ENCODE measurements at regions not wholly inside any gene's neighbourhood (a gene's known extent, or its start where the extent isn't known, plus 50 kb on each side); places are given as distances from the start of the nearest gene placed in this dataset.

DNA sequence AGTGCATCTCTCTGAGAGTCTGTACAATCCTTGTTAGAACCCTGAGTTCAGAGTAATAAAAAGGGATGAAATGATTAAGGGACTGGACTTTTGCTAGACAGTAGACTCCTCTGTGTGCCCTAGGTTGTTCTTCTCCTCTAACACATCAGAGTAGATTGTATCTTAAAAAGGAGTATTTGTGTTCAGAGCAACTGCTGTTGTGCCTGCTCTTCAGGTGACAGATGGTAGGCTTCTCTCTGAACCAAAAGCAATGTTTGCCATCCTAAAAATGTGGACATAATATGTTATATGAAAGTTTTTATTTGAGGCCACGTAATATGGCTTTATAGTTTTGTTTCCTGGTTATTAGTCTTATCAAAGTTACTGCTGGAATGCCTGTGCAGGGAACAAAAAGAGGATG lies 588.6 kb upstream of the FAT1 start:
- no peak overlapping the region for H3K4me3 ChIP-seq
- WGBS, 2 donors (ENCODE audit: low coverage in 1 of 2): 50 to 80% methylated on average over 1 of the region's 1 CpG
- no peaks in the 10 kb centered on the region for H3K4me1 ChIP-seq
- H3K27me3 ChIP-seq: no peaks in the 10 kb centered on the region
- no peaks in the 10 kb centered on the region for H3K36me3 ChIP-seq
- peaks cover 0 to 8% (median 0%) of the 10 kb centered on the region in 3 donors for H3K9me3 ChIP-seq
- TF ChIP-seq POLR2AphosphoS5 (IDR thresholded peaks at IDR 0.05): no peak
- ATAC-seq: no peak
- H3K27ac ChIP-seq: no peak overlapping the region

DNA sequence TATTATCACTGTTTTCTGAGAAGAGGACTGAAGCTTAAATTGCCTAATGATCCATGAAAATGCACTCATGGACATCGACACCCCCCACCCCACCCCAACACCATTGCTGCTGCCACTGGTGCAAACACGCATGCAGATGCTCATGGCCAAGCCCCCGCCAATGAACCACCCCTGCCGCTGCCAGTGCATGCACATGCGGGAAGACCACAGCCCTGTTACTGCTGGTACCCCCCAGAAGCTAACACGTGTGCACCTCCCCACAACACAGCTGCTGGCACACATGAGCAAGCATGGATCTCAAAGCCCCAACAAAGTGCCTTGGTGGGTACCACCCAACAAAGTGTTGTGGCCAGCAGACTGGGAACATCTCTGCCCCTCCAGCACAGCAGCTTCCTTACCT lies 594.1 kb upstream of the FAT1 start:
- WGBS, 2 donors (ENCODE audit: low coverage in 1 of 2): 80 to 100% methylated on average over 2 to 3 of the region's 6 CpGs
- TF ChIP-seq POLR2AphosphoS5 (IDR thresholded peaks at IDR 0.05) (no peak), POLR2A (IDR thresholded peaks at IDR 0.05) (no peak), EP300 (IDR thresholded peaks at IDR 0.05) (no peak)
- TF ChIP-seq, protein P1, sequence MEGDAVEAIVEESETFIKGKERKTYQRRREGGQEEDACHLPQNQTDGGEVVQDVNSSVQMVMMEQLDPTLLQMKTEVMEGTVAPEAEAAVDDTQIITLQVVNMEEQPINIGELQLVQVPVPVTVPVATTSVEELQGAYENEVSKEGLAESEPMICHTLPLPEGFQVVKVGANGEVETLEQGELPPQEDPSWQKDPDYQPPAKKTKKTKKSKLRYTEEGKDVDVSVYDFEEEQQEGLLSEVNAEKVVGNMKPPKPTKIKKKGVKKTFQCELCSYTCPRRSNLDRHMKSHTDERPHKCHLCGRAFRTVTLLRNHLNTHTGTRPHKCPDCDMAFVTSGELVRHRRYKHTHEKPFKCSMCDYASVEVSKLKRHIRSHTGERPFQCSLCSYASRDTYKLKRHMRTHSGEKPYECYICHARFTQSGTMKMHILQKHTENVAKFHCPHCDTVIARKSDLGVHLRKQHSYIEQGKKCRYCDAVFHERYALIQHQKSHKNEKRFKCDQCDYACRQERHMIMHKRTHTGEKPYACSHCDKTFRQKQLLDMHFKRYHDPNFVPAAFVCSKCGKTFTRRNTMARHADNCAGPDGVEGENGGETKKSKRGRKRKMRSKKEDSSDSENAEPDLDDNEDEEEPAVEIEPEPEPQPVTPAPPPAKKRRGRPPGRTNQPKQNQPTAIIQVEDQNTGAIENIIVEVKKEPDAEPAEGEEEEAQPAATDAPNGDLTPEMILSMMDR (IDR thresholded peaks at IDR 0.05): no peak

DNA sequence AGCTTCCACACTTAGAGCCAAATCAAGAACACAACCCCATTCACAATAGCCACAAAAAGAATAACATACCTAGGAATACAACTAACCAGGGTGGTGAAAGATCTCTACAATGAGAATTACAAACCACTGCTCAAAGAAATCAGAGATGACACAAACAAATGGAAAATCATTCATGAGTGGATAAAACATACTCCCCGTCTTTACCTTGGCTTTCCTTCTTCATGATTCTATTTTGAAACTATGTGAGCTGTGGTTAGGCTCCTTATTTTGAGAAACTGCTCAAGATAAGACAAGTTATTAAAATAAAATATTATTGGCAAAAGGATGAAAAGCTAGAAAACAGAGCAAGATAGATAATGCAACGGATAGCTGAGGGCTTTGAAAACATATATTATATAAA lies 598.1 kb upstream of the FAT1 start:
- 62 to 100% methylated on average over 2 of the region's 2 CpGs for WGBS, 2 donors (ENCODE audit: low coverage in 1 of 2)
- no peaks in the 10 kb centered on the region for H3K4me1 ChIP-seq
- H3K36me3 ChIP-seq: no peaks in the 10 kb centered on the region
- no peak for ATAC-seq
- H3K27ac ChIP-seq: no peak overlapping the region
- TF ChIP-seq EP300 (IDR thresholded peaks at IDR 0.05) (no peak), POLR2A (IDR thresholded peaks at IDR 0.05) (no peak), POLR2AphosphoS5 (IDR thresholded peaks at IDR 0.05) (no peak)
- TF ChIP-seq, protein P1 (IDR thresholded peaks at IDR 0.05): no peak
- H3K9me3 ChIP-seq: no peaks in the 10 kb centered on the region
- no peak overlapping the region for H3K4me3 ChIP-seq
- no peaks in the 10 kb centered on the region for H3K27me3 ChIP-seq

More for the DNA sequence above, 594.1 kb upstream of the FAT1 start:
- Histone ChIP-seq H3K27me3 (no peaks in the 10 kb centered on the region), H3K4me1 (no peaks in the 10 kb centered on the region), H3K9me3 (no peaks in the 10 kb centered on the region), H3K36me3 (no peaks in the 10 kb centered on the region), H3K4me3 (no peak overlapping the region), H3K27ac (no peak overlapping the region)
- ATAC-seq: no peak

DNA sequence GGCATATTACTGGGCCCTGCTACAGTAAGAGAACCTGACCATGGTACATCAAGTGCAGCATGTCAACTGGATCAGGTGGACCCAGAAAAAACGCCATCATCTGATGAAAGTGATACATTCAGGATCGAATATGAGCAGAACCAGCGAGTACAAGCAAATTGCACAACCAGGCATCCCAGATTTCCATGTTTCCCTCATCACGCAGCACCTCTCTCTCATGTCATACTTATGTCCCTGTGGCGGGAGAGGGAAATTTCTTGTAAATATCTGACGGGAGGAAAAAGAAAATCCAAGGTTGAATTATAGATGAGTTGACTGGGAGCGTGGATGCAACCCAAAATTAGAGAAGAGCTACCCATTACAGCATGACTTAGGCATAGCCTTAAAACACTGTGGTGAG lies 608.5 kb upstream of the FAT1 start:
- no peak for ATAC-seq
- TF ChIP-seq POLR2AphosphoS5 (IDR thresholded peaks at IDR 0.05) (no peak), POLR2A (IDR thresholded peaks at IDR 0.05) (no peak), EP300 (IDR thresholded peaks at IDR 0.05) (no peak)
- TF ChIP-seq, protein P1 (IDR thresholded peaks at IDR 0.05): no peak
- Histone ChIP-seq H3K27me3 (no peaks in the 10 kb centered on the region), H3K9me3 (no peaks in the 10 kb centered on the region), H3K4me1 (no peaks in the 10 kb centered on the region), H3K27ac (no peak overlapping the region), H3K36me3 (no peaks in the 10 kb centered on the region), H3K4me3 (no peak overlapping the region)
- 80 to 100% methylated on average over 3 to 4 of the region's 7 CpGs for WGBS, 2 donors (ENCODE audit: low coverage in 1 of 2)

DNA sequence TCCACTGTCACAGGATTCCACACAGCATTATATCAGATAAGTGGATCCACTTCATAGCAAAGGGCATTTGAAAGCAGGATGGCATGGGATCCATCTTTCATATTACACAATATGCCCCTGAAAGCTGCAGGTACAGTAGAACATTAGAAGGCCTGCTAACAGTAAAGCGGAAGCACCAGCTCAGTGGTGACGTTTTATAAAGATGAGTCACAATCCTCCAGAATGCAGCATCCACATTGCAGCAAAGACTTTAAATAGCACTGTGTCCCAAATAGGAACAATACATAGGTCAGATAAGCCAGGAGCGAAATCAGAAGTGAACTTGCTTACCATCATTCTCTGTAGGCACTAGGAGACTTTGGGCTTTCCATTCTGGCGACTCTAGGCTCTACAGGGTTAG lies 609.5 kb upstream of the FAT1 start:
- no peak for TF ChIP-seq POLR2AphosphoS5 (IDR thresholded peaks at IDR 0.05)
- no peaks in the 10 kb centered on the region for H3K36me3 ChIP-seq
- no peaks in the 10 kb centered on the region for H3K9me3 ChIP-seq
- no peaks in the 10 kb centered on the region for H3K4me1 ChIP-seq
- H3K27me3 ChIP-seq: no peaks in the 10 kb centered on the region
- no peak for ATAC-seq
- H3K27ac ChIP-seq: no peak overlapping the region
- no peak overlapping the region for H3K4me3 ChIP-seq
- 40 to 93% methylated on average over 1 to 4 of the region's 4 CpGs for WGBS, 2 donors (ENCODE audit: low coverage in 1 of 2)

DNA sequence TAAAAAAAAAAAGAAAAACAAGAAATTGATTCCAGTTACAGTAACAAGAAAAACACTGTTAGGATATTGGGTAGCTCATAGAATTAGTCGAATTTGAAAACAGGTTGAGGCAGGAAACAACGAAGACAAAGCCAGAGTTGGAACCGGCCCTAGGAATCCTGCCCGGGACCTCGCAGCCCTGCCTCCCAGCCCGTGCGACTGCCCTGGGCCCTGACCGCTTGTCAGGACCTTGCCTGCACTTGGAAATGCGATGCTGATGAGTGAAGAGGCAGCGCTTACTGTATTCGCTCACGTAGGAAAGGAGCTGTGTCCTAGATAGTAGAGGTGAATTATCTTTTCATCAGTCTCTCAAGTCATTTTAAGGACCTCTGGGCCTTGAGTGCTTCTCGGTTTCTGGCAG lies 611.7 kb upstream of the FAT1 start:
- no peaks in the 10 kb centered on the region for H3K36me3 ChIP-seq
- 86 to 92% methylated on average over 10 to 13 of the region's 13 CpGs for WGBS, 2 donors (ENCODE audit: low coverage in 1 of 2)
- no peak for ATAC-seq

More for the DNA sequence above, 611.7 kb upstream of the FAT1 start:
- Histone ChIP-seq H3K4me3 (no peak overlapping the region), H3K27me3 (no peaks in the 10 kb centered on the region), H3K27ac (no peak overlapping the region), H3K4me1 (no peaks in the 10 kb centered on the region), H3K9me3 (no peaks in the 10 kb centered on the region)
- TF ChIP-seq POLR2AphosphoS5 (IDR thresholded peaks at IDR 0.05) (no peak), EP300 (IDR thresholded peaks at IDR 0.05) (no peak), POLR2A (IDR thresholded peaks at IDR 0.05) (no peak)
- TF ChIP-seq, protein P1 (IDR thresholded peaks at IDR 0.05): no peak

Data from gastroesophageal sphincter (tissue), 4 donors.